Inflammatory macrophage treated with lipopolysaccharide for 4 hours (primary cell): ENCODE measurements at regions not wholly inside any gene's neighbourhood (a gene's known extent, or its start where the extent isn't known, plus 50 kb on each side); places are given as distances from the start of the nearest gene placed in this dataset.

Source experiments
- DNase-seq: peaks from one replicate; pipeline ENCODE4 v3.0.0-alpha.2; 2020

GRCh38 chr14:100469632-100470522, 117.3 kb downstream of the BEGAIN start:
- DNase-seq = no peak

GRCh38 chr14:100470523-100470897, 116.7 kb downstream of the BEGAIN start:
- DNase-seq = no peak

- DNase-seq = no peak
Measured at GRCh38 chr14:100471441-100472093, 115.7 kb downstream of the BEGAIN start.

GRCh38 chr14:100472094-100472455, 115.1 kb downstream of the BEGAIN start:
- DNase-seq = no peak

- DNase-seq = no peak
Measured at GRCh38 chr14:100472491-100472890, 114.7 kb downstream of the BEGAIN start.

- no peak for DNase-seq
Measured at GRCh38 chr14:100473249-100473648, 114.0 kb downstream of the BEGAIN start.

- no peak for DNase-seq
Measured at GRCh38 chr14:100474196-100474595, 113.0 kb downstream of the BEGAIN start.

GRCh38 chr14:100475268-100475667, 111.9 kb downstream of the BEGAIN start:
- no peak for DNase-seq

GRCh38 chr14:100476012-100476822, 111.0 kb downstream of the BEGAIN start:
- no peak for DNase-seq

- DNase-seq = no peak
Measured at GRCh38 chr14:100484531-100485267, 102.5 kb downstream of the BEGAIN start.

- DNase-seq = peak; percentile 9
Measured at GRCh38 chr14:100486025-100486828, 101.0 kb downstream of the BEGAIN start.
